GM12891 (cell line): ENCODE measurements at regions not wholly inside any gene's neighbourhood (a gene's known extent, or its start where the extent isn't known, plus 50 kb on each side); places are given as distances from the start of the nearest gene placed in this dataset.

Source experiments
- POLR2A ChIP-seq: IDR thresholded peaks from 2 replicates; pipeline ENCODE4 v1.6.1; 2011; ENCODE audit warnings: low read depth, low read length, control low read depth
- SPI1 ChIP-seq: IDR thresholded peaks from 2 replicates; pipeline ENCODE4 v1.6.1; 2011; ENCODE audit warnings: low read depth, low read length, control low read depth

GRCh38 chr15:61549727-61550126 is 320.6 kb upstream of the RORA start:
- TF ChIP-seq POLR2A (no peak), SPI1 (no peak)
